ENCODE measurements at regions not wholly inside any gene's neighbourhood (a gene's known extent, or its start where the extent isn't known, plus 50 kb on each side); places are given as distances from the start of the nearest gene placed in this dataset.
A peak's percentile ranks its signal among the peaks of the same experiment; 100 is the strongest.

DNA sequence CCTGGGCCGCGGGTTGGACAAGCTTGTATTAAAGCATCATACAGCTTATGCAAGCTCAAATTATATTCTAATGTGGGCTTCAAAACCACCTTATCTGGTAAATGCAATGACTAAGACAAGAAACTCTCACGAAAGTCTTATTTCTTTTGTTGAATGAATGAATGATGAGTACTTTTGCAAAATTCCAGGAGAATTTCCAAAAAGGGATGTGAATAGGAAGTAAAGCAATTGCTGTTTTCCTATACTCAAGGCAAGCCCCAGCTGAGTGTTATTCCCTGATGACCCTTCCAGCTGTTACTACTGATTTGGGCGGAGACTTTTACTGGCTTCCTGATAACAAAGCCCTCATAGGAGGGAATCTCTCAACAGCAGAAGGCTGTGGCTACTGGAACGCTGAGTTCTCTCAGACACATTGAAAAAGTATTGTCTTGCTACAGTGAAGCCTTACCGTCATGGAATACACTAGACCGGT is 162.8 kb downstream of the SREK1 start:
- H3K4me2 ChIP-seq (ENCODE audit: low read length), result no peak overlapping the region
- H3K27me3 ChIP-seq (ENCODE audit: control insufficient read depth, low read length), result no peaks in the 10 kb centered on the region; the same call in 1 of the 2 replicates
- H3K79me2 ChIP-seq (ENCODE audit: control insufficient read depth, low read length), result no peaks in the 10 kb centered on the region
- no peaks in the 10 kb centered on the region for H3K9me3 ChIP-seq (ENCODE audit: control insufficient read depth, insufficient read depth, low read length)
- H3F3A ChIP-seq (ENCODE audit: control insufficient read depth, insufficient read depth), result no peaks in the 10 kb centered on the region
- H3K27ac ChIP-seq (ENCODE audit: low read depth, low read length), result no peak overlapping the region
- no peaks in the 10 kb centered on the region for H3K4me1 ChIP-seq (ENCODE audit: control insufficient read depth, low read length)
- H3K36me3 ChIP-seq (ENCODE audit: control insufficient read depth, low read length), result no peaks in the 10 kb centered on the region
- TF ChIP-seq EZH2phosphoT487 (IDR thresholded peaks at IDR 0.05; ENCODE audit: borderline replicate concordance, low read length), result no peak
- TF ChIP-seq, protein P1, sequence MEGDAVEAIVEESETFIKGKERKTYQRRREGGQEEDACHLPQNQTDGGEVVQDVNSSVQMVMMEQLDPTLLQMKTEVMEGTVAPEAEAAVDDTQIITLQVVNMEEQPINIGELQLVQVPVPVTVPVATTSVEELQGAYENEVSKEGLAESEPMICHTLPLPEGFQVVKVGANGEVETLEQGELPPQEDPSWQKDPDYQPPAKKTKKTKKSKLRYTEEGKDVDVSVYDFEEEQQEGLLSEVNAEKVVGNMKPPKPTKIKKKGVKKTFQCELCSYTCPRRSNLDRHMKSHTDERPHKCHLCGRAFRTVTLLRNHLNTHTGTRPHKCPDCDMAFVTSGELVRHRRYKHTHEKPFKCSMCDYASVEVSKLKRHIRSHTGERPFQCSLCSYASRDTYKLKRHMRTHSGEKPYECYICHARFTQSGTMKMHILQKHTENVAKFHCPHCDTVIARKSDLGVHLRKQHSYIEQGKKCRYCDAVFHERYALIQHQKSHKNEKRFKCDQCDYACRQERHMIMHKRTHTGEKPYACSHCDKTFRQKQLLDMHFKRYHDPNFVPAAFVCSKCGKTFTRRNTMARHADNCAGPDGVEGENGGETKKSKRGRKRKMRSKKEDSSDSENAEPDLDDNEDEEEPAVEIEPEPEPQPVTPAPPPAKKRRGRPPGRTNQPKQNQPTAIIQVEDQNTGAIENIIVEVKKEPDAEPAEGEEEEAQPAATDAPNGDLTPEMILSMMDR (IDR thresholded peaks at IDR 0.05; ENCODE audit: low read depth, low read length, poor library complexity, severe bottlenecking), result no peak
- H4K20me1 ChIP-seq (ENCODE audit: control insufficient read depth, insufficient read depth, low read depth, low read length), result no peaks in the 10 kb centered on the region
- no peak overlapping the region for H3K4me3 ChIP-seq (ENCODE audit: low read length)
- no peaks in the 10 kb centered on the region for H3K9me2 ChIP-seq (replicated peaks; ENCODE audit: control insufficient read depth, low read length)

DNA sequence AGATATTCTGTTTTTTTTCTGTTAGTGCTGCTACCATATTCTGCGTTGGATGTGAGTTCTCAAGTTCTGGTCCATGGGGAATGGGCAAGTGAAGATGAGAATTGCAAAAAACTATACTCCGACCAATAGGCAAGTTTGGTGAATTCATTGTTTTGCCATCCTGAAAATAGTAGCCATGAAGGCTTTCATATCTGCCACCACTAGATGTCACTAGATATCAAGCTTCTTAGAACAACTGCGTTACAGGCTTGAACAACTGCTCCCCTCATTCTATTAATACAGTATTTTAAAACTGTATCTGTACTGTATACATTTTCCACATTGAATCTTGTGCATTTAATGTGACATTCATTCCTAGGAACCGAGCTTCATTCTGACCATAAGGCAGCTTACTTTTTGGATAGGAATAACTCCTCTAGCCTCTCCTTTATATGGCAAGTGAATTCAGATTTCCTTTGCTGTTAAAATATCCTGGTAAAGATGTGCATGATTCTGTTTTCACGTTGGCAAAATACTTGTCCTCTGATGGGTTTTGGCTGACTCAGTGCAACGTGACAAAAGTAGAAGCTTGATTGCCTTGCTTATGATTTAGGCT is 163.6 kb downstream of the SREK1 start:
- H3K4me1 ChIP-seq (ENCODE audit: control insufficient read depth, low read length), result no peaks in the 10 kb centered on the region
- H3K36me3 ChIP-seq (ENCODE audit: control insufficient read depth, low read length), result no peaks in the 10 kb centered on the region
- no peaks in the 10 kb centered on the region; the same call in 1 of the 2 replicates for H3K27me3 ChIP-seq (ENCODE audit: control insufficient read depth, low read length)
- no peak overlapping the region for H3K4me2 ChIP-seq (ENCODE audit: low read length)
- no peaks in the 10 kb centered on the region for H3K79me2 ChIP-seq (ENCODE audit: control insufficient read depth, low read length)
- no peaks in the 10 kb centered on the region for H3F3A ChIP-seq (ENCODE audit: control insufficient read depth, insufficient read depth)
- no peak overlapping the region for H3K4me3 ChIP-seq (ENCODE audit: low read length)
- TF ChIP-seq, protein P1 (IDR thresholded peaks at IDR 0.05; ENCODE audit: low read depth, low read length, poor library complexity, severe bottlenecking), result peak; percentile 83
- TF ChIP-seq EZH2phosphoT487 (IDR thresholded peaks at IDR 0.05; ENCODE audit: borderline replicate concordance, low read length), result no peak
- H4K20me1 ChIP-seq (ENCODE audit: control insufficient read depth, insufficient read depth, low read depth, low read length), result no peaks in the 10 kb centered on the region
- H3K27ac ChIP-seq (ENCODE audit: low read depth, low read length), result no peak overlapping the region
- no peaks in the 10 kb centered on the region for H3K9me3 ChIP-seq (ENCODE audit: control insufficient read depth, insufficient read depth, low read length)
- H3K9me2 ChIP-seq (replicated peaks; ENCODE audit: control insufficient read depth, low read length), result no peaks in the 10 kb centered on the region

DNA sequence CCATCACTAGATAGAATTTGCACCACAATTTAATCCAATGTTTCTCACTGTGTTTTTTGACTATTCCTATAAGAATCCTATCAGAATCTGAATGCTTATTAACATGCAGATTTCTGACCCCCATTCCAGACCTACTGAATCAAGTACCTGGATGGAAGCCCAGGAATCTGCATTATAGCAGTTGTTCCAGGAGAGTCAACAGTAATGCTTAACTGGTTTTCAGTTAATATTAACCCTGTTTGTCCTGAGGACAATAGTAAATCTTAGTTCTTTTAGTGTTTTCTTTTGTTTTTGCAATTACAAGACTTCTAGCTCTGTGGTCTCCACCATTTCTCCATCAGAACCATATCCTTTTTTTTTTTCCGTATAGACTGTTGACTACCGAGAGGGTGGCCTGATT is 168.2 kb downstream of the SREK1 start:
- no peaks in the 10 kb centered on the region for H3K27me3 ChIP-seq (ENCODE audit: control insufficient read depth, low read length)
- no peaks in the 10 kb centered on the region for H3K36me3 ChIP-seq (ENCODE audit: control insufficient read depth, low read length)
- no peaks in the 10 kb centered on the region for H3K9me2 ChIP-seq (replicated peaks; ENCODE audit: control insufficient read depth, low read length)
- no peaks in the 10 kb centered on the region for H3K79me2 ChIP-seq (ENCODE audit: control insufficient read depth, low read length)
- TF ChIP-seq EZH2phosphoT487 (IDR thresholded peaks at IDR 0.05; ENCODE audit: borderline replicate concordance, low read length), result no peak
- TF ChIP-seq, protein P1 (IDR thresholded peaks at IDR 0.05; ENCODE audit: low read depth, low read length, poor library complexity, severe bottlenecking), result no peak
- H3K4me2 ChIP-seq (ENCODE audit: low read length), result no peak overlapping the region
- H3K4me1 ChIP-seq (ENCODE audit: control insufficient read depth, low read length), result no peaks in the 10 kb centered on the region
- no peak overlapping the region for H3K4me3 ChIP-seq (ENCODE audit: low read length)
- no peak overlapping the region for H3K27ac ChIP-seq (ENCODE audit: low read depth, low read length)
- H3K9me3 ChIP-seq (ENCODE audit: control insufficient read depth, insufficient read depth, low read length), result no peaks in the 10 kb centered on the region; the same call in 1 of the 2 replicates
- no peaks in the 10 kb centered on the region for H3F3A ChIP-seq (ENCODE audit: control insufficient read depth, insufficient read depth)
- no peaks in the 10 kb centered on the region for H4K20me1 ChIP-seq (ENCODE audit: control insufficient read depth, insufficient read depth, low read depth, low read length)

Data from DOHH2 (cell line).